HPDE6-E6E7 (cell line): ENCODE measurements at regions not wholly inside any gene's neighbourhood (a gene's known extent, or its start where the extent isn't known, plus 50 kb on each side); places are given as distances from the start of the nearest gene placed in this dataset.
"Not testable (repeated sequence)": the region's sequence is repeated elsewhere in the genome, so short reads cannot be mapped to it uniquely, and the experiment has no call there.

Experiments used
- DNase-seq: peaks from one replicate; pipeline ENCODE4 v3.0.0; 2011; ENCODE audit warnings: missing footprints; ENCODE audit errors: extremely low spot score

DNA sequence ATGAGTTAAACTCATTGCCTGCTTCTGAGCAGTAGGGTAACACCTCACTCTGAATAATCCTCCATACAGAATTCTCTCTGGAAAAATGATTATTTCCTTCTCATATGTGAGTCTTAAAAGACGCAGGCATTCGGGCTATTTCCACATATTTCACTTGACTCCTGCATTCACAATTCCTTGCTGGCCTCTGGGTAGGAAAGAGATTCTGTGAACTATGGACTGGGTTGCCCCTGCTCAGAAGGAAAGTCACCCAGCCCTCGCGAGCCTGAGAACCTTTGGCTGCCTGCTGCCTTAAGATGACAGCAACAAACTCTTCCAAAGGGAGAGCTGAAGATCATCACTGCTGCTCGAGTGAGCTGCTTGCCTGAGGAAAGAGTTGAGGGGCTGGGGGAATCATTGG is 216.8 kb downstream of the BAMBI start:
- no peak for DNase-seq

DNA sequence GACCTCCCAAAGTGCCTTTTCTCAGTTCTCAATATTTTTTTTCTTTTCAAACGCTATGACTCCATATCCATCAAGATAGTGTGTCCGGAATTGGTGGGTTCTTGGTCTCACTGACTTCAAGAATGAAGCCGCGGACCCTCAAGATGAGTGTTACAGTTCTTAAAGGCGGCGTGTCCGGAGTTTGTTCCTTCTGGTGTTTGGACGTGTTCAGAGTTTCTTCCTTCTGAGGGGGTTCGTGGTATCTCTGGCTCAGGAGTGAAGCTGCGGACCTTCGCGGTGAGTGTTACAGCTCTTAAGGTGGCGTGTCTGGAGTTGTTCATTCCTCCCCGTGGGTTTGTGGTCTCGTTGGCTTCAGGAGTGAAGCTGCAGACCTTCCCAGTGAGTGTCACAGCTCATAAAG is 218.3 kb downstream of the BAMBI start:
- DNase-seq = not testable (repeated sequence)

DNA sequence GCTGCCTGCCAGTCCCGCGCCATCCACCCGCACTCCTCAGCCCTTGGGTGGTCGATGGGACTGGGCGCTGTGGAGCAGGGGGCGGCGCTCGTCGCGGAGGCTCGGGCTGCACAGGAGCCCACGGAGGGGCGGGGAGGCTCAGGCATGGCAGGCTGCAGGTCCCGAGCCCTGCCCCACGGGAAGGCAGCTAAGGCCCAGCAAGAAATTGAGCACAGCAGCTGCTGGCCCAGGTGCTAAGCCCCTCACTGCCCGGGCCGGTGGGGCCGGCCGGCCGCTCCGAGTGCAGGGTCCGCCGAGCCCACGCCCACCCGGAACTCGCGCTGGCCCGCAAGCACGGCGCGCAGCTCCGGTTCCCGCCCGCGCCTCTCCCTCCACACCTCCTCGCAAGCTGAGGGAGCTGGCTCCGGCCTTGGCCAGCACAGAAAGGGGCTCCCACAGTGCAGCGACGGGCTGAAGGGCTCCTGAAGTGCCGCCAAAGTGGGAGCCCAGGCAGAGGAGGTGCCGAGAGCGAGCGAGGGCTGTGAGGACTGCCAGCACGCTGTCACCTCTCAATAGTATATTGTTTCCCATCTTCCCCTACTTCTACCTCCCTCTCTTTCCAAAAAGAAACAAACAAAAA is 219.6 kb downstream of the BAMBI start:
- not testable (repeated sequence) for DNase-seq

DNA sequence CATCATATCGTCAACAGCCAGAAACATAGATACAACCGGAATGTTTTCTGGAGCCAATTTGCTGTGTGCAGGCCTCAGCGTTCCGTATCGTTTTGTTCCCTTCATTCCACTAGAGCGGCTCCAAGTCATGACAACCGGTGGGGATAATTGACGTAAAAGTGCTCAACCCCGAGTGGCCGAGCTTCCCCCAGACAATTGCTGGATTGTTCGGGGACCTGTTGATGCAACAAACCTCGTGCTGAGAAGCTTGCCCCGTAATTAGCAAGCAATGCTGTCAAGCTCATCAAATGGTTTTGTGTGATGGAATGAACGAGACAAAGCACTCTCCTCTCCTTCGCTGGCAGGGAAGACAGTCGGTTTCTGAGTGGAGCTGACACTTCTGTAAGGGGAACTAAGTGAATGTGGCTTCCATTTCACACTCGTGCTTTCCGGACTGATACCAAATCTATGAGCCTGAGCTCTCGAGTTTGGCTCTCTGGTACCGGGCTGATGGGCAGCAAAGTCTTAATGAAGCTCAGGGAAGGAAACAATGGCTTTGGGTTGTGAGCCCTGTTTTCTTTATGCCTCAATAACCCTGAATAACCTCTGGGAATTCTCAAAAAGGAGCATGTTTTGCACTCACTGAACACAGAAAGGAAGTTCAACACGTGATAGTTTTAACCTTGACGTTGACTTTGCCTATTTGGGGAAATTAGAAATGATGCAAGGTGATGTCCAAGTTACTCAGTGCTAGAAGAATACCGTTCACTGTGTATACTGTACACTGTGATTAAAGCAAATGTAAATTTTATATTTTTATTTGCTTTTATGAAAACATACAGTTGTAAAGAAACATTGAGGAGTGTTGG is 220.5 kb downstream of the BAMBI start:
- no peak for DNase-seq

DNA sequence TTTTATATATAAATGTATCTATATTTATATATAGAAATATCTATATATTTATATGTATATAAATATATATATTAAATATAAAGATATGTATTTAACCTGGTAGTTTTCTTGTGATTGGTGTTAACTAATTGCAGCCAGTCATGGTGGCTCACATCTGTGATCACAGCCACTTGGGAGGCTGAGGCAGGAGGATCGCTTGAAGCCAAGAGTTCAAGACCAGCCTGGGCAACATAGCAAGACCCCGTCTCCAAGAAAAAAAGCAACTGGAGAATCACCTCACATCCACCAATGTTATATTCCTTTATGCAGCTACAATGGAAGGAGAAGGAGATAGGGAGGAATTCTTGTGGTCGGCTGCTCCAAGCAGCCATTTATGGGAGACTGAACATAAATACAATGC is 224.9 kb downstream of the BAMBI start:
- DNase-seq = no peak

GRCh38 chr10:28903063-28903462 is 225.7 kb downstream of the BAMBI start:
- no peak for DNase-seq

GRCh38 chr10:28903736-28904135 is 226.4 kb downstream of the BAMBI start:
- DNase-seq = no peak

DNA sequence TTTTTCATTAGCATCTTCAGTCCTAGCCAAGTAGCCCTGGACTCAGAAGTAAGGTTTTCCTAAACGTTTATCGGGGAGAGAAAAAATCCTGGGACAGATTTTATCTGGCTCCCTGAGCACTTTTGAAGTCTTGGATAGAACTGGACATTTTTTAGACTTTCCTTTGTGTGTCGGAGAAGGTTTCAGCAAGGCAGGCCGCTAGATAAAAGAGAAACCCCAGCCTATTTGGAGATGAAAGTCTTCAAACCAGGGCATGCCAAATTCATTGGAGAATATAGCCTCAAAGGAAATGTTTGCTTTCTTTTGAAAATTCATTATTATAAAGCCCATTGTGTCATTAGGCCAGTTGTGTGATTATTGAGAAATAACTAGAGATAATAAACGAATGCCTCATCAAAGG is 228.1 kb downstream of the BAMBI start:
- DNase-seq = no peak

DNA sequence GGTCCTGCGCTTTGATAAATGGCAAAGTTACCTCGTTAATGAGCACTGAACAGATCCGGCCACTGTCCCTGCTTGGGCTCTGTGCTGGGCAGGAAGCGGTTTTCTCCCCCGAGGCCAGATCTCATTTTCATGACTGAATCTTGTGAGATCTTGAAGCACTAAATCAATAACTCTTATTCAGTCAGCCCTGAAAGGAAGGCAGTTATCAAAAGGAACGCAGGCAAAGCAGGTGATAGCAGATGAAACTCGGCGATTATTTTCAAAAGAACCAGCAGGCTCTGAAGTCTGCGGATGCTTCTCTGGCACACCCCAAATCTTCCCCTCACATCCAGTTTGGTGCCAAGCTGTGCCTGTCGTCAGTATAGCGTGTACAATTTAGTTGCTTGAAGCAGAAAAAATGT is 228.7 kb downstream of the BAMBI start:
- no peak for DNase-seq

DNA sequence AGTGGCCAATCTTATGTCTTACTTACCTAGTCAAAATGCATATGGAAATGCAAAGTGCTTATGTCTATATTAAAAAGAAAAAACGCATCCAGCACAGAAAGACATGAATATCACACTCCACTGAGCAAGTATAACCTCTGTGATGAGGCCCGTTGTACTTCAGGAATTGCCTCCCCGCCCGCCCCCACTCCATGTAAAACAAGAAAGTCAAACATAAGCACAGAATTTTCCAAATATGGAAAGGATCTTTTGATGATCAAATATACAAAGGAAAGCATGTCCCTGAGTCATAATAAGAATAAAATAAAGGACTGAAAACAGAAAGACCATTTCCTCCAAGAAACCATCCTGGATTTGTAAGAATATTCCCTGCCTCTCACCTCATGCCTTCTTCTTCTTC is 229.1 kb downstream of the BAMBI start:
- no peak for DNase-seq

GRCh38 chr10:28906934-28907333 is 229.6 kb downstream of the BAMBI start:
- no peak for DNase-seq

- no peak for DNase-seq
Observed at GRCh38 chr10:28909875-28910274, 232.6 kb downstream of the BAMBI start.

GRCh38 chr10:28910956-28911355 is 233.6 kb downstream of the BAMBI start:
- DNase-seq = no peak

DNA sequence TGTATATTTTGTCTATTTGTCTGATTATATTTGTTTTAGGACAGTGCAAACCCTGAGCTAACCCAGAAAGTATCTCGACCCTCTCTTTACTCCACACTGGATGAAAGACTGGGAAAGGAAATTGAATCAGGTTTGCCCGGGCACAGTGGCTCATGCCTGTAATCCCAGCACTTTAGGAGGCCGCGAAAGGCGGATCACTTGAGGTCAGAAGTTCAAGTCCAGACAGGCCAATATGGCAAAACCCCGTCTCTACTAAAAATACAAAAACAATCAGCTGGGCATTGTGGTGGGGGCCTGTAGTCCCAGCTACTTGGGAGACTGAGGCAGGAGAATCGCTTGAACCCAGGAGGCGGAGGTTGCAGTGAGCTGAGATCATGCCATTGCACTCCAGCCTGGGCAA is 234.2 kb downstream of the BAMBI start:
- not testable (repeated sequence) for DNase-seq

DNA sequence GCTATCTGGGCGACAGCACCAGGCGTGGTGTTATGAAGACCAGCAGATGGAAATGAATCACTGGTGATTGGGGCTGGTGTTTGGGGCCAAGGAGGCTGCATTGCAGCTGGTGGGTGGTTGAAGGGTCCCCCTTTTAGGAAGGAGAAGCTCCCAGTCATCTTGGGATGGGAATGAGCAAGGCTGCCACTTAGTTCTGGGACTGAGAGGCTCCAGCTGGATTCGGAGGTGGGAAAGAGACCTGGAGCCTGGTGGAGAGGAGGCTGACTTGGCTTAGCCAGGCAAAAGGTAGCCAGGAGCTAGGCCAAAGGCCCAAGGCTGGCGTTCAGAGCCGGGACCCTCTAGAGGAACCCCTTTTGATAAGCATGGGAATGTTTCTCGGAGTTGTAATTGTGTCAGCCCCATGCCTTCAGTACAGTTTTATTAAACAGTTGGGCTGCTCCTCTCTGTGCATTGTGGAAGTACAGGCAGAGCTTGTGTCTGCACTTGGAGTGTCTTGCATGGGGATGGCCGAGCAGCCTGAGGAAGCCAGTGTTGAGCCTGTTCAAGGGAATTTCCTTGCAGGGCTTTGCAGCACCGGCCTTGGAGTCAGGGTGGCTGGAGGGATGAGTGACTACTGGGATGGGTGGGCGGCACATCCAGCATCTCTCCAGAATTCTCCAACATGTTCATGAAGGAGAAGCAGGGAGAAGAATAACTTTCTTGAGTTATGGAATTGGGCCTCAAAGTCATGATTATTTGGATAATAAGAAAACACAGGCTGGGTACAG is 234.9 kb downstream of the BAMBI start:
- DNase-seq = no peak

GRCh38 chr10:28913436-28914237 is 236.3 kb downstream of the BAMBI start:
- no peak for DNase-seq

GRCh38 chr10:28914701-28915100 is 237.4 kb downstream of the BAMBI start:
- no peak for DNase-seq

DNA sequence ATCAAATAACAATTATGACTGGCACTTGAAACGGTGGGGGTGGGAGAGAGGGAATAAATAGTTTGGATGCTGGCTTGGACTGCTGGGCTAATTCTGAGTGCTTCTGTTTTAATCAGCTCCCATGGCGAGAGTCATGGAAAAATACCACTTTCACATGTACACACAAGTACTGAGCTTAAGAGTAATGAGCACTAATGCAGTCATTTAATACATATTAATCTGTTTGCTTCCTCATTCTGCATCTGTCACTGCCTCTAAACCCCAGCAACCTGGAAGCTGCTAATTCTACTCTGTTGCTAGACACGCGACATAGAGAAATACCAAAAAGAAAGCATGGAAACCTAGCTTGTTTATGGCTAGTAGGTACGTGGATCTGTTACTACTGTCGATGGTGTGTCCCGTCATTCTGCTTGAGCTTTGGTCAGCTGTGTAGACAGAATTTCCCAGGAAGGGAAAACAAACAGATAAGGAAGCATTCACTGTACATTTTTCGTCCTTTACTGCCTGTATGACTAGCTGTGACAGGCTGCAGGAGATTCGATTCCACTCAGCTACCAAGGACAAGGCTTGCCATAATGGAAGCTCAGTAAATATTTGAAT is 238.8 kb downstream of the BAMBI start:
- DNase-seq = no peak

- no peak for DNase-seq
Observed at GRCh38 chr10:28920091-28920490, 242.8 kb downstream of the BAMBI start.

- no peak for DNase-seq
Observed at GRCh38 chr10:28922127-28922526, 244.8 kb downstream of the BAMBI start.

GRCh38 chr10:28922861-28923260 is 245.5 kb downstream of the BAMBI start:
- no peak for DNase-seq
